ENCODE measurements at regions not wholly inside any gene's neighbourhood (a gene's known extent, or its start where the extent isn't known, plus 50 kb on each side); places are given as distances from the start of the nearest gene placed in this dataset.

- TF ChIP-seq CTCF (IDR thresholded peaks at IDR 0.05): no peak
- TF ChIP-seq POLR2A (IDR thresholded peaks at IDR 0.05): no peak
These were observed 63.4 kb upstream of the PELI1 start for GRCh38 chr2:64207573-64207972.

All from Peyer's patch (tissue), 4 donors.